Chondrocyte (in vitro differentiated cells): ENCODE measurements at regions not wholly inside any gene's neighbourhood (a gene's known extent, or its start where the extent isn't known, plus 50 kb on each side); places are given as distances from the start of the nearest gene placed in this dataset.

Source experiments
- DNase-seq: peaks from one replicate; pipeline ENCODE4 v3.0.0; 2021; ENCODE audit warnings: mixed read lengths, low spot score
- H3K27ac Mint-ChIP-seq: one replicate; pipeline ENCODE4 v1.8.0; 2021; ENCODE audit warnings: mild to moderate bottlenecking, moderate library complexity, mixed read lengths; ENCODE audit not compliant: unreplicated experiment
- H3K27me3 Mint-ChIP-seq: 2 replicates; pipeline ENCODE4 v1.8.0; 2021; ENCODE audit warnings: low read depth, mixed read lengths
- H3K36me3 Mint-ChIP-seq: 2 replicates; pipeline ENCODE4 v1.8.0; 2021; ENCODE audit warnings: low read depth, mixed read lengths
- H3K4me1 Mint-ChIP-seq: 2 replicates; pipeline ENCODE4 v1.8.0; 2021; ENCODE audit warnings: low read depth, mild to moderate bottlenecking, mixed read lengths
- H3K4me3 Mint-ChIP-seq: one replicate; pipeline ENCODE4 v1.8.0; 2021; ENCODE audit warnings: mild to moderate bottlenecking, moderate library complexity, mixed read lengths; ENCODE audit not compliant: unreplicated experiment
- H3K9me3 Mint-ChIP-seq: 2 replicates; pipeline ENCODE4 v1.8.0; 2021; ENCODE audit warnings: low read depth, mixed read lengths
- TF ChIP-seq, protein P1 (sequence below): fragments of 200-600 bp; sonication (generic); IDR thresholded peaks from 2 replicates; pipeline ENCODE4 v1.5.0; 2021; ENCODE audit warnings: antibody characterized with exemption, mild to moderate bottlenecking, moderate library complexity

DNA sequence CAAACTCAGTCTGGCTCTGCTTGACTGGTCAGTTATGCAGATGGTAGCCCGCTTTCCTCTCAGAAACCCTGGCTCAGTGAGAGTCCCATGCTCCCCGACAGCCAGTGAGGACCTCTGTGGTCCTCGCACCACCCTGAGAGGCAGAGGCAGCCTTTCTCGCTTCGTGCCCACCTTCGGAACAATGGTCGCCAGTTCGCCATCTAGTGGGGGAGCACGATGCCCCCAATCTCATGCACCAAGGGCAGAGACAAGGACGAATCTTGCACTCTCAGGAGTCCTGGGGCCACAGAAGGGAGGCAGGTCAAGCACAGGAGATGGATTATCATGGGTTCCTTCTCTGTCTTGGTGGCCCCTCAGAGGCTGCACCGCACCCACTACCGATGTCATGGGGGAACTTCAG is 75.2 kb downstream of the RHCG start:
- peaks cover 71% of the 10 kb centered on the region for H3K27me3 Mint-ChIP-seq
- H3K4me1 Mint-ChIP-seq: no peaks in the 10 kb centered on the region
- H3K4me3 Mint-ChIP-seq: no peak overlapping the region
- TF ChIP-seq, protein P1, sequence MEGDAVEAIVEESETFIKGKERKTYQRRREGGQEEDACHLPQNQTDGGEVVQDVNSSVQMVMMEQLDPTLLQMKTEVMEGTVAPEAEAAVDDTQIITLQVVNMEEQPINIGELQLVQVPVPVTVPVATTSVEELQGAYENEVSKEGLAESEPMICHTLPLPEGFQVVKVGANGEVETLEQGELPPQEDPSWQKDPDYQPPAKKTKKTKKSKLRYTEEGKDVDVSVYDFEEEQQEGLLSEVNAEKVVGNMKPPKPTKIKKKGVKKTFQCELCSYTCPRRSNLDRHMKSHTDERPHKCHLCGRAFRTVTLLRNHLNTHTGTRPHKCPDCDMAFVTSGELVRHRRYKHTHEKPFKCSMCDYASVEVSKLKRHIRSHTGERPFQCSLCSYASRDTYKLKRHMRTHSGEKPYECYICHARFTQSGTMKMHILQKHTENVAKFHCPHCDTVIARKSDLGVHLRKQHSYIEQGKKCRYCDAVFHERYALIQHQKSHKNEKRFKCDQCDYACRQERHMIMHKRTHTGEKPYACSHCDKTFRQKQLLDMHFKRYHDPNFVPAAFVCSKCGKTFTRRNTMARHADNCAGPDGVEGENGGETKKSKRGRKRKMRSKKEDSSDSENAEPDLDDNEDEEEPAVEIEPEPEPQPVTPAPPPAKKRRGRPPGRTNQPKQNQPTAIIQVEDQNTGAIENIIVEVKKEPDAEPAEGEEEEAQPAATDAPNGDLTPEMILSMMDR: no peak
- H3K36me3 Mint-ChIP-seq: no peaks in the 10 kb centered on the region
- DNase-seq: no peak
- H3K27ac Mint-ChIP-seq: no peak overlapping the region
- H3K9me3 Mint-ChIP-seq: no peaks in the 10 kb centered on the region

DNA sequence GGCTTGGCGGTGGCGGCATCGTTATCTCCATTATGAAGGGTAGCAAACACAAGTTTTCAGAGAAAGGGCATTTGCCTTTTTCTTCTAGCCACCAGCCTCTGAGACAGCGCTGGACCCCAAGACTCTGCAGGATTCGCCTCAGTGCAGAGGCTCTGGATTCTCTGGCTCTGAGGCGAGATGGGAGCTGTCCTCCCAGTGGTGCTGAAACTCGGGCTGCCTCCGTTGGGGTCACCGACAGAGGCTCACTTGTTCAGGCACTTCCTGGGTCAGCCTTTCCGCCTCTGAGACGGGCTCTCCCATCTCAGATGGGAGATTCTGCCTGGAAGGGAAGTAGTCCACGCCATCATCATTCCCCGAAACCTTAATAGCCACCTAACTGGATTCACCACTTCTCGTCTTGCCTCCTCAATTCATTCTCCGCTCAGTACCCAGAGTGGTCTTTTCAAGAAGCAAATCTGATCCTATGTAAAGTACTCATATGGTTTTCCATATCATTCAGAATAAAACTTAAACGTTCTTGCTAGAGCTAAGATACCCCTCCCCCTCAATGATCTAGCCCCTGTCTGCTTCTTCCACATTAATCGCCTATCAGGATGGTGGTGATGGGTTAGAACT is 76.9 kb downstream of the RHCG start:
- DNase-seq: no peak
- Mint-ChIP-seq H3K9me3 (no peaks in the 10 kb centered on the region), H3K36me3 (no peaks in the 10 kb centered on the region), H3K4me3 (no peak overlapping the region), H3K27me3 (peaks cover 73% of the 10 kb centered on the region), H3K27ac (no peak overlapping the region), H3K4me1 (no peaks in the 10 kb centered on the region)
- TF ChIP-seq, protein P1: no peak

DNA sequence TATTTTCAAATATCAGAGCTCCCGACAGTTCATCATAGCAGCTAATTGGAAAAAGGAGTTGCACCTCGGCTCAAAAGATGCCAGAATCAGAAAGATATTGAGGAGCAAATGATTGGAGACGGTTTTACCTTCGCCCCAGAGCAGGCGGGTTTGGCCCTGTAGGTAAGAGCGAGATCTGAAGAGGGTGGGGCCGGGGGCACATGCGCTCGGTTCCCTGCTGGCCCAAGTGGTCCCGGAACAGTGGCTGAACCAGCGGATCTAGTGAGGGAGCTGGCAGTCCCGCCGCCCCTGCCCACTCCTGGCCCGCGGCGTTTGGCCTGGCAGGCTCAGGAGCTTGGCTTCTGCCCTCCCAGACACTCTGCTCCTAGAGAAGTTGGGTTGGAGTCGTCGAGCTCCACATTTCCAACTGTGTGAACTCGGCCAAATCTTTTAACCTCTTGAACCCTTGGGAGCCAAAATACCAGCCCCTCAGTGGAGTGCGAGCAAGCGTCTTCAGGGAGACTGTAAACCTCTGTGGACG is 79.1 kb downstream of the RHCG start:
- Mint-ChIP-seq H3K27ac (no peak overlapping the region), H3K9me3 (no peaks in the 10 kb centered on the region), H3K4me3 (no peak overlapping the region), H3K36me3 (no peaks in the 10 kb centered on the region), H3K27me3 (peaks cover 76% of the 10 kb centered on the region), H3K4me1 (no peaks in the 10 kb centered on the region)
- TF ChIP-seq, protein P1: no peak
- DNase-seq: no peak

DNA sequence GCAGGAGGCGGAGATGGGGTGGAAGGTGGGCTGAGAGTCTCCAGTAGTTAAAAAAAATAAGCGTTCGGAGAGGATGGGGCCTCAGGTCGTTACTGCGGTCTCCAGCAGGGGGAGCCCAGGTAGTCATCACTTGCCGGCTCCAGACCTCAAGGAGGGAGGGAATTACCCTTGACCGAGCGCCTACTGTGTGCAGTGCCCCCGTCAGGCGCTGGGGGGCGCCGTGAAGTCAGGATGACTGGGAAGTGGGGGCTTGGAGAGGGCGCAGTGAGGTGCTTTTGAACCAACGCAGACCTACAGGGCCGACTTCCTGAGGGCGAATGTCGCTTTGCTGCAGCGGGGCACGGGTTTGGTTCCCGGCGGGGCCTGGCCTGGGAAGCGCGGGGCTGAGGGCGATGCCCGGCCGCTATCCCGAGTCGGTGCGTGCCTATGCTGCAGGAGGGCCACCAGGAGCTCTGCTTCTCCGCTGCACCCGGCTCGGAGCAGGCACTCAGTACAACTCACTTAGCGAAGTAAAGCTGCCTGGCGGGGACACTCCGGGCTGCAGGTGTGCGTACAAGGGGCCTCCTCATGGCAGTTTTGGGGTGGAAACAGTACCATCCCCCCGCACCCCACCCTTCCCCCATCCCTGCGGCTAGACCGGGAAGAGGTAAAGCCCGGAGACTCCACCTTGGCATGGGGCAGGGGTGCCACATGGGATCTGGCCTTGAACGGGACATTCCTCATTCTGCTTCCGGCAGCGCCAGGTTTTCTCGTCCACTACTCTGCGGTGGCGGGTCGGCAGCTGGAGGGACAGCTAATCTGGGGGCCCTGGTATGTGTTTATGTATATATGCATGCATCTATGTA is 79.8 kb downstream of the RHCG start:
- TF ChIP-seq, protein P1: peak; percentile 81
- Mint-ChIP-seq H3K9me3 (no peaks in the 10 kb centered on the region), H3K27ac (no peak overlapping the region), H3K4me1 (peaks cover under 1% of the 10 kb centered on the region), H3K4me3 (no peak overlapping the region), H3K36me3 (no peaks in the 10 kb centered on the region), H3K27me3 (peaks cover 77% of the 10 kb centered on the region)
- DNase-seq: no peak

DNA sequence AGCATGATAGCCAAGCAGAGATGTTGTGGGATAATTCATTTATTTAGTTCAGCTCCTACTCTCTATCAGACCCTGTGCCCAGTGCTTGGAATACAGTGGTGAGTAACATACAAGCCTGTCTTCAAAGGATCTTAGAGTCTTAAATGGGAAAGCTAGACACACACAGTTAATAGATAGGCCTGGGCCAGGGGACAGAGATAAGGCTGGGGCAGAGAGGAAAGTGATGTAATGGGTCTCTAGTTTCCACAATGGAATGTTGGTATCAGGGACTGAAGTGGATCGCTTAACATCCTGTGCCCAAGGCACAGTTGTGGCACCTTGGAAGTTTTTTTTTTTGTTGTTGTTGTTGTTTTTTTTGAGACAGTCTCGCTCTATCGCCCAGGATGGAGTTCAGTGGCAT is 79.9 kb upstream of the POLG start:
- H3K9me3 Mint-ChIP-seq: no peaks in the 10 kb centered on the region
- H3K36me3 Mint-ChIP-seq: no peaks in the 10 kb centered on the region
- peaks cover 77% of the 10 kb centered on the region for H3K27me3 Mint-ChIP-seq
- H3K4me3 Mint-ChIP-seq: no peak overlapping the region
- TF ChIP-seq, protein P1: no peak
- H3K4me1 Mint-ChIP-seq: peaks cover 3% of the 10 kb centered on the region
- H3K27ac Mint-ChIP-seq: no peak overlapping the region
- DNase-seq: no peak
